A549 (cell line): ENCODE measurements at regions not wholly inside any gene's neighbourhood (a gene's known extent, or its start where the extent isn't known, plus 50 kb on each side); places are given as distances from the start of the nearest gene placed in this dataset.

Experiments used
- ATAC-seq, 2 experiments: fragments of 200-7000 bp in 1 of 2; fragments of >200 bp in 1 of 2; cut with Nextera tagmentation in 1 of 2; cut with Tn5 transposase in 1 of 2; 3 replicates each; pipeline versions ENCODE4 v1.8.0 to v1.9.1; 2018 to 2020; ENCODE audit warnings: mild to moderate bottlenecking in 1 of 2, moderate library complexity in 1 of 2
- CTCF ChIA-PET: fragments of 300-600 bp; sonication (Branson Sonifier 250); formaldehyde crosslinking; extraction: SDS; loops from one replicate; lab custom pipeline; 2021; ENCODE audit warnings: antibody characterized with exemption, inconsistent platforms; lab: Yijun Ruan, JAX
- POLR2A ChIA-PET: fragments of 350-600 bp; formaldehyde crosslinking; extraction: SDS; loops from one replicate; lab custom pipeline; 2021; ENCODE audit warnings: antibody characterized with exemption, inconsistent platforms; lab: Yijun Ruan, JAX
- DNase-seq, 2 experiments: peaks; one replicate each; pipeline versions ENCODE4 v3.0.0 to v3.0.0-alpha.2; 2011 to 2016; ENCODE audit warnings: low read depth in 1 of 2, low spot score in 1 of 2
- FAIRE-seq: peaks from 2 replicates; lab custom pipeline; 2011; peaks lifted over from hg19 to GRCh38; lab: Jason Lieb, UNC
- H3K27ac ChIP-seq, 2 experiments: fragments of >200 bp; sonication (Bioruptor Twin); formaldehyde crosslinking; 3 replicates each; pipeline ENCODE4 v1.5.1; 2016 to 2017
- H3K4me1 ChIP-seq: fragments of >200 bp; sonication (Bioruptor Twin); formaldehyde crosslinking; 3 replicates; pipeline ENCODE4 v1.6.1; 2016
- H3K4me2 ChIP-seq: fragments of >200 bp; sonication (Bioruptor Twin); formaldehyde crosslinking; 3 replicates; pipeline ENCODE4 v1.6.1; 2016
- H3K4me3 ChIP-seq: fragments of >200 bp; sonication (Bioruptor Twin); formaldehyde crosslinking; 3 replicates; pipeline ENCODE4 v1.5.1; 2016
- H3K9me3 ChIP-seq: fragments of >200 bp; sonication (Bioruptor Twin); formaldehyde crosslinking; 3 replicates; pipeline ENCODE4 v1.6.1; 2016
- CBX8 ChIP-seq: fragments of 200-600 bp; sonication (generic); IDR thresholded peaks from 2 replicates; pipeline ENCODE4 v1.6.1; 2016
- CHD4 ChIP-seq: fragments of 200-600 bp; sonication (generic); IDR thresholded peaks from 2 replicates; pipeline ENCODE4 v1.6.1; 2016; ENCODE audit warnings: antibody characterized with exemption, mild to moderate bottlenecking, borderline replicate concordance
- CTCF ChIP-seq: fragments of >200 bp; sonication (Bioruptor Twin); formaldehyde crosslinking; IDR thresholded peaks from 3 replicates; pipeline ENCODE4 v1.5.1; 2016
- EHF ChIP-seq: fragments of 250-450 bp; sonication (Bioruptor Pico); IDR thresholded peaks from 2 replicates; pipeline ENCODE4 v1.5.0; 2020; ENCODE audit warnings: mild to moderate bottlenecking
- EP300 ChIP-seq, 2 experiments: fragments of >200 bp; sonication (Bioruptor Twin); formaldehyde crosslinking; IDR thresholded peaks; 2 replicates in 1 of 2; 3 replicates in 1 of 2; pipeline ENCODE4 v1.6.1; 2016 to 2017
- FOSL2 ChIP-seq, 2 experiments: fragments of 450-650 bp in 1 of 2; fragments of >200 bp in 1 of 2; sonication (Bioruptor Twin) in 1 of 2; formaldehyde crosslinking; IDR thresholded peaks; 2 replicates each; pipeline versions ENCODE4 v1.5.0 to v1.6.1; 2016 to 2020; ENCODE audit warnings: mild to moderate bottlenecking in 1 of 2, moderate library complexity in 1 of 2
- GATA3 ChIP-seq: IDR thresholded peaks from 2 replicates; pipeline ENCODE4 v1.6.1; 2012; ENCODE audit warnings: borderline replicate concordance
- HES2 ChIP-seq: fragments of >200 bp; sonication (Bioruptor Twin); formaldehyde crosslinking; IDR thresholded peaks from 2 replicates; pipeline ENCODE4 v1.6.1; 2016
- HEYL ChIP-seq: fragments of 250-450 bp; sonication (Bioruptor Pico); IDR thresholded peaks from 2 replicates; pipeline ENCODE4 v1.8.0; 2021; ENCODE audit warnings: mild to moderate bottlenecking, moderate library complexity
- HOXA7 ChIP-seq: fragments of 250-450 bp; sonication (Bioruptor Pico); IDR thresholded peaks from 2 replicates; pipeline ENCODE4 v1.5.0; 2020; ENCODE audit warnings: mild to moderate bottlenecking, moderate library complexity
- JUN ChIP-seq, 2 experiments: fragments of >200 bp; sonication (Bioruptor Twin); formaldehyde crosslinking; IDR thresholded peaks; 2 replicates in 1 of 2; 3 replicates in 1 of 2; pipeline ENCODE4 v1.6.1; 2016 to 2017
- KDM5A ChIP-seq: fragments of 200-600 bp; sonication (generic); IDR thresholded peaks from 2 replicates; pipeline ENCODE4 v1.6.1; 2016; ENCODE audit warnings: antibody characterized with exemption, mild to moderate bottlenecking
- PBX3 ChIP-seq: IDR thresholded peaks from 2 replicates; pipeline ENCODE4 v1.6.1; 2012
- POLR2AphosphoS2 ChIP-seq: conservative IDR thresholded peaks from 2 replicates; pipeline ENCODE4 v1.6.1; 2012; ENCODE audit warnings: low read length, improper control_type of control experiment, inconsistent platforms
- RAD21 ChIP-seq, 2 experiments: fragments of >200 bp in 1 of 2; sonication (Bioruptor Twin) in 1 of 2; formaldehyde crosslinking in 1 of 2; IDR thresholded peaks in 1 of 2; conservative IDR thresholded peaks in 1 of 2; 2 replicates in 1 of 2; 3 replicates in 1 of 2; pipeline ENCODE4 v1.6.1; 2012 to 2018; ENCODE audit warnings: inconsistent platforms in 1 of 2
- RARB ChIP-seq: fragments of 250-450 bp; sonication (Bioruptor Pico); IDR thresholded peaks from 2 replicates; pipeline ENCODE4 v1.8.0; 2021; ENCODE audit warnings: mild to moderate bottlenecking, moderate library complexity
- RCOR1 ChIP-seq: fragments of 150-350 bp; IDR thresholded peaks from 2 replicates; pipeline ENCODE4 v1.6.1; 2014; ENCODE audit warnings: antibody characterized with exemption, low read length, low read depth
- REST ChIP-seq: fragments of 200-600 bp; sonication (generic); IDR thresholded peaks from 2 replicates; pipeline ENCODE4 v1.6.1; 2016; ENCODE audit warnings: antibody characterized with exemption, mild to moderate bottlenecking, moderate library complexity
- ZFP36 ChIP-seq: fragments of 450-650 bp; IDR thresholded peaks from 2 replicates; pipeline ENCODE4 v1.6.1; 2014; ENCODE audit warnings: borderline replicate concordance; ENCODE audit not compliant: partially characterized antibody
- WGBS: methylation state at CpG from one replicate; pipeline ENCODE4 v1.1.6; 2017; ENCODE audit errors: missing lambda C conversion rate; 5-methylcytosine and 5-hydroxymethylcytosine counted together

GRCh38 chr12:71306808-71307207, 132.8 kb upstream of the LGR5 start:
- Histone ChIP-seq H3K27ac (no peak overlapping the region), H3K4me2 (no peak overlapping the region), H3K4me3 (no peak overlapping the region), H3K9me3 (no peaks in the 10 kb centered on the region), H3K4me1 (no peaks in the 10 kb centered on the region)
- DNase-seq (no peak), FAIRE-seq (no peak), ATAC-seq (no peak)
- POLR2A ChIA-PET, result no interaction called here
- no peak for TF ChIP-seq FOSL2 (IDR thresholded peaks at IDR 0.05)
- TF ChIP-seq FOSL2 (CRISPR knock-in tag; IDR thresholded peaks at IDR 0.05), result 0 out of 2 replicates have a peak, but pooled peaks have one; percentile 39
- no peak for TF ChIP-seq ZFP36
- WGBS, result 0% methylated on average over 1 of the region's 1 CpG
- CTCF ChIA-PET, result no interaction called here

GRCh38 chr12:71304306-71304705, 135.3 kb upstream of the LGR5 start:
- H3K27ac ChIP-seq, result no peak overlapping the region
- TF ChIP-seq ZFP36, result no peak
- TF ChIP-seq KDM5A, result no peak
- TF ChIP-seq EP300 (IDR thresholded peaks at IDR 0.05), result no peak
- TF ChIP-seq POLR2AphosphoS2, result no peak
- TF ChIP-seq HOXA7 (CRISPR knock-in tag), result no peak
- no peak for TF ChIP-seq CHD4
- no peak for TF ChIP-seq GATA3
- no peak for TF ChIP-seq HEYL
- no peak for TF ChIP-seq RCOR1
- no peak for TF ChIP-seq RARB
- TF ChIP-seq EHF (CRISPR knock-in tag), result no peak
- TF ChIP-seq HES2, result no peak
- ChIA-PET POLR2A (no interaction called here), CTCF (no interaction called here)
- no peaks in the 10 kb centered on the region for H3K9me3 ChIP-seq
- no peak overlapping the region for H3K4me3 ChIP-seq
- H3K4me1 ChIP-seq, result no peaks in the 10 kb centered on the region
- no peak overlapping the region for H3K4me2 ChIP-seq
- WGBS, result 36% methylated on average over 3 of the region's 3 CpGs
- FAIRE-seq (no peak), DNase-seq (no peak), ATAC-seq (no peak)

GRCh38 chr12:71303199-71303598, 136.4 kb upstream of the LGR5 start:
- Histone ChIP-seq H3K9me3 (no peaks in the 10 kb centered on the region), H3K4me1 (no peaks in the 10 kb centered on the region), H3K4me2 (no peak overlapping the region), H3K4me3 (no peak overlapping the region), H3K27ac (no peak overlapping the region)
- DNase-seq, result no peak
- no peak for TF ChIP-seq PBX3
- no peak for TF ChIP-seq ZFP36
- no peak for TF ChIP-seq CTCF
- no peak for TF ChIP-seq CBX8
- no peak for TF ChIP-seq KDM5A
- no peak for TF ChIP-seq GATA3
- no peak for TF ChIP-seq REST
- no peak for TF ChIP-seq JUN (IDR thresholded peaks at IDR 0.05)
- TF ChIP-seq EHF (CRISPR knock-in tag), result no peak
- TF ChIP-seq FOSL2 (IDR thresholded peaks at IDR 0.05), result no peak
- no peak for TF ChIP-seq FOSL2 (CRISPR knock-in tag; IDR thresholded peaks at IDR 0.05)
- TF ChIP-seq HEYL, result no peak
- no peak for TF ChIP-seq RAD21 (conservative IDR thresholded peaks at IDR 0.05 in 1 of 2, IDR thresholded peaks at IDR 0.05 in 1 of 2)
- ChIA-PET POLR2A (no interaction called here), CTCF (no interaction called here)
- FAIRE-seq, result no peak
- ATAC-seq, result no peak
